Neuron (in vitro differentiated cells): ENCODE measurements at regions not wholly inside any gene's neighbourhood (a gene's known extent, or its start where the extent isn't known, plus 50 kb on each side); places are given as distances from the start of the nearest gene placed in this dataset.

Experiments used
- H2AFZ ChIP-seq: one replicate; pipeline ENCODE4 v1.6.1; 2013; ENCODE audit warnings: low read depth, mild to moderate bottlenecking, inconsistent platforms, low read length, moderate library complexity
- H3K27me3 ChIP-seq: one replicate; pipeline ENCODE4 v1.6.1; 2013; ENCODE audit warnings: low read length; ENCODE audit not compliant: insufficient read depth
- H3K36me3 ChIP-seq: one replicate; pipeline ENCODE4 v1.6.1; 2013; ENCODE audit warnings: low read length; ENCODE audit not compliant: insufficient read depth
- H3K4me1 ChIP-seq: one replicate; pipeline ENCODE4 v1.6.1; 2013; ENCODE audit warnings: low read length; ENCODE audit not compliant: insufficient read depth
- H3K4me3 ChIP-seq: 2 replicates; pipeline ENCODE4 v1.5.1; 2013; ENCODE audit warnings: mild to moderate bottlenecking, low read length, moderate library complexity
- H3K9me3 ChIP-seq: one replicate; pipeline ENCODE4 v1.6.1; 2013; ENCODE audit warnings: low read length

GRCh38 chr4:133263104-133263503, 114.0 kb downstream of the PCDH10 start:
- H3K27me3 ChIP-seq: no peaks in the 10 kb centered on the region
- H3K9me3 ChIP-seq: no peaks in the 10 kb centered on the region
- H3K4me1 ChIP-seq: no peaks in the 10 kb centered on the region
- no peak overlapping the region for H2AFZ ChIP-seq
- H3K4me3 ChIP-seq: no peak overlapping the region
- H3K36me3 ChIP-seq: no peaks in the 10 kb centered on the region

GRCh38 chr4:133247861-133248260, 98.8 kb downstream of the PCDH10 start:
- H3K9me3 ChIP-seq: no peaks in the 10 kb centered on the region
- H3K4me1 ChIP-seq: no peaks in the 10 kb centered on the region
- no peaks in the 10 kb centered on the region for H3K27me3 ChIP-seq
- no peak overlapping the region for H3K4me3 ChIP-seq
- no peaks in the 10 kb centered on the region for H3K36me3 ChIP-seq
- H2AFZ ChIP-seq: no peak overlapping the region

- Histone ChIP-seq H3K27me3 (no peaks in the 10 kb centered on the region), H3K4me1 (no peaks in the 10 kb centered on the region), H2AFZ (no peak overlapping the region)
Observed at GRCh38 chr4:133245226-133245625, 96.1 kb downstream of the PCDH10 start.

More at GRCh38 chr4:133245226-133245625, 96.1 kb downstream of the PCDH10 start:
- H3K4me3 ChIP-seq: no peak overlapping the region
- no peaks in the 10 kb centered on the region for H3K9me3 ChIP-seq
- H3K36me3 ChIP-seq: no peaks in the 10 kb centered on the region
